DMS 273 (cell line): ENCODE measurements at regions not wholly inside any gene's neighbourhood (a gene's known extent, or its start where the extent isn't known, plus 50 kb on each side); places are given as distances from the start of the nearest gene placed in this dataset.

Source experiments
- DNase-seq: peaks from one replicate; lab custom pipeline; 2025; ENCODE audit not compliant: unreplicated experiment; lab: John Stamatoyannopoulos, UW

DNA sequence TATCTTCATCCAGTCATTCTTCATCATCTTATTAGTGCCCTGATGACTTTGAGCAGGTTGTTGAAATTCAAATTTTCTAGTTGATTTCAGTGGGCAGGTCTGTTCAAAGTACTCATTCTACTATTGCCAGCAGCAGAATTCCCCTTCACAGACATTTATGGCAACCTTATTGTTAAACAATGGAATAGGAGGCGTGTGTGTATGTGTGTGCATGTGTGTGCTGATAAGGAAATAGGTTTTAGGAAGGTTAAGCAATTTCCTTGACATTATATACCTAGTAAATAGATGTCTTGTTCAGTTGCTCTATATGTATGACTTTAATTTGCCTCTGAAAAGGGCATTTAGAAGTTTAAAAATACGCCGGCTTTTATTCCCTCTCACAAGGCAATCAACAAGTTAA is 601.4 kb upstream of the CA10 start:
- DNase-seq, result no peak

DNA sequence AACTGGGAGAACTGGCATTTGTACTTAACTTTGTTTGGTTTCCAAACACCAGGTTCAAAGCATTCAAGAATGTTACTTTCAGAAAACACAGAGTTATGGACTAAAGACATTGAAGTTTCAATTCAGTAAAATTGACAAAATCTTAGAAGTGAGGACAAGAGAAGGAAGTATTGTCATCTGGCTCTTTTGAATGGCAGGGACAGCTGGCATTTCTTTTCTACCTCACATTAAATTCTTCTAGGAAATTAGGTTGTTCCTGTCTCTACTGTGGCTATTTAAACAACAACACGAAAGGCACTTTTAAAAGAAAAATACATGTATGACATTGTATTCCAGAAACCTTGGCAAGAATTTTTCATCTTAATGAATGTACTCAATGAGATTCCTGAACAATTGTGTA is 600.0 kb upstream of the CA10 start:
- DNase-seq, result no peak

DNA sequence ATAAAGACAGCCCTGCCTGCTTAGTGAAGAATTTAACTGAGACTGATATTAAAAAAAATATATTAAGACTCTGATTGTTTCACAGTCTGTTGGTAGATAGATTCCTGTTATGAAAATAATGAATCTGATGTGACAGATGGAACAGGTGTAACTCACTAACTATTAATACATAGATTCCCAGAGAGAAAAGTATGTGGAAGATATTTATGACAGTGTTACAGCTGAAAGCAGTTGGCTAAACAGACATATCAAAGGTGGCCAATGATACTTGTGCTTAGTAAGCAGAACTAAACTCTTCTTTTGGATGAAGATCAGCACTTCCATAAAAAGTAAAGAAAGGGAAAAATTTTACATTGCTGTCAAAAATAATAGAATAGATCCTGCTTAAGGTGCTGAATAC is 598.2 kb upstream of the CA10 start:
- DNase-seq, result no peak

GRCh38 chr17:52754838-52755237 is 596.3 kb upstream of the CA10 start:
- DNase-seq, result no peak

- DNase-seq, result no peak
Measured at GRCh38 chr17:52751051-52751450, 592.5 kb upstream of the CA10 start.

- no peak for DNase-seq
Measured at GRCh38 chr17:52744179-52744578, 585.7 kb upstream of the CA10 start.

DNA sequence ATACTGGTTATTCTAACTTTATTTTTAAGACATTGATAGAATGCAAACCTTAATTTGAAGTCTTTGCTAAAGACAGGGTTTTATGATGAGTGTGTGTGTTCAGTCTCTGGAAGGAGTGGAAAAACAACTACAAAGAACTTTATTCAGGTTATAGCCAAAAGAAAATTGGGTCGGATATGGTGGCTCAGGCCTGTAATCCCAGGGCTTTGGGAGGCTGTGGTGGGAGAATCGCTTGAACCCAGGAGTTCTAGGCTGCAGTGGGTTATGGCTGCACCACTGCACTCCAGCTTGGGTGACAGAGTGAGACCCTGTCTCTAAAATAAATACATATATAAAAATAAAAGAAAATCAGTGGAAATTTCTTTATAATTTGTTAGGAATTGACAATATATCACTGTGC is 581.5 kb upstream of the CA10 start:
- no peak for DNase-seq

DNA sequence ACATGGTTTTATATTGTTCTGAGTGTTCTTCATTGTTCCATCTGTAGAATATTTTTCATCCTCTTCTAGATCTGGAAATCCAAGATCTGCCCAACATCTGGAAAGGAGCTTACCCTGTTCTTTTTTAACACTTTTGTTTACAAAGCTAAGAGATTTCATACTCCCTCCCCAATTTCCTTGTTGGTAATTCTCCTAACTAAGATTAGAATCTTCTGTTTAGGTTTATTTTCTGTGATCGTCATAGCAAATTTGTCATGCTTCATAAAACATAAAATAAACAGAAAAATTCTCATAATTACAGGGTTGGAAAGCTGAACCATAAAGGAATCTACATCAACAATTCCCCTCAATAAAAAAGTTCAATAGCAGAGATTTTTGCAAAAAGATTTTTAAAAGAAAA is 580.3 kb upstream of the CA10 start:
- no peak for DNase-seq

DNA sequence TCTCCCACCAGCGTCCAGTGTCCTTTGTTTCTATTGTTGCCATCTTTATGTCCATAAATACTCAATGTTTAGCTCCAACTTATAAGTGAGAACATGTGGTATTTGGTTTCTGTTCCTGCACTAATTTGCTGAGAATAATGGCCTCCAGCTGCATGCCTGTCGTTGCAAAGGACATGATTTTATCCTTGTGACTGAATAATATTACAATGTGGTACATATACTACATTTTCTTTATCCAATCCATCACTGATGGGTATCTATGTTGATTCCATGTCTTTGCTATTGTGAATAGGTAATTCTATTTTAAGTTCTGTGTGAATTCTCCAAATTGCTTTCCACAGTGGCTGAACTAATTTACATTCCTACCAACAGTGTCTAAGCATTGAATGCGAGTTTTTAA is 578.6 kb upstream of the CA10 start:
- DNase-seq, result no peak

DNA sequence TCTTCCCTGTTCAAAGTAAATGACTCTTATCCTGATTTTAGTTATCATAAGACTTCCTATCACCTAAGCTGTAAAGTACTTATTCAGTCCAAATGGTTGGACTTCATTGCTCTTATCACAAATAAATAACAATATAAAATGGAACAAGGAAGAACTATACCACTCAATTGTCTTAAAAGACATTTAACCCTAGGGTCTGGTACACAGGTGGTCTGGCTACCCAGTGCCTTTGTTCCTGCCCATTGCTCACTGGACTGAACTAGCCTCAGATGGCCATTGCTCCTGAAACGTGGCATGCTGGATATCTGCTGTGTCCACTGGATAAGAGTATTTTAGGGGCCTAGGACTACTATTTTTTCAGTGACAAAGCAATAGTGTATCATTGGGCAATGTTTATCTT is 574.3 kb upstream of the CA10 start:
- no peak for DNase-seq

- no peak for DNase-seq
Measured at GRCh38 chr17:52724578-52724977, 566.1 kb upstream of the CA10 start.

GRCh38 chr17:52721910-52722309 is 563.4 kb upstream of the CA10 start:
- DNase-seq, result no peak

DNA sequence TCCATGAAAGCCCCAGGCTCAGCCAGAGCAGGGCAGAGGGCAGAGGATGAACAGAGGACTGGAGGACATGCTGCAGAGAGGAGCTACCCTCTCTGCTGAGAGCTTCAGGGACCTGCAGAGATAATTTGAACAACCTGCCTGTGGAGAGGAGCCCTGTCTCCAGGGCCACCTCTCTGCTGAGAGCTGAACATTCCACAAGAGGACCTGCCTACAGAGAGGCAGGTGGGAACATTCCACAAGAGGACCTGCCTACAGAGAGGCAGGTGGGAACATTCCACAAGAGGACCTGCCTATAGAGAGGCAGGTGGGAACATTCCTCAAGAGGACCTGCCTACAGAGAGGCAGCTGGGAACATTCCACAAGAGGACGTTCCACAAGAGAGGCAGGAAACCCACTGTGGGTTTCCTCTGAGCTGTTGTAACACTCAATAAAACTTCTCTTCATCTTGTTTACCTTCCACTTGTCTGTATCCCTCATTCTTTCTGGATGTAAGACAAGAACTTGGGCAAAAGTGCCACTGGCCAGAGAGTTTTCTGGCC is 551.9 kb upstream of the CA10 start:
- DNase-seq, result no peak

- DNase-seq, result no peak
Measured at GRCh38 chr17:52709724-52710123, 551.2 kb upstream of the CA10 start.

GRCh38 chr17:52696362-52696761 is 537.8 kb upstream of the CA10 start:
- DNase-seq, result no peak

GRCh38 chr17:52686140-52686539 is 527.6 kb upstream of the CA10 start:
- no peak for DNase-seq

GRCh38 chr17:52681480-52681879 is 523.0 kb upstream of the CA10 start:
- no peak for DNase-seq

- DNase-seq, result no peak
Measured at GRCh38 chr17:52678211-52678610, 519.7 kb upstream of the CA10 start.

DNA sequence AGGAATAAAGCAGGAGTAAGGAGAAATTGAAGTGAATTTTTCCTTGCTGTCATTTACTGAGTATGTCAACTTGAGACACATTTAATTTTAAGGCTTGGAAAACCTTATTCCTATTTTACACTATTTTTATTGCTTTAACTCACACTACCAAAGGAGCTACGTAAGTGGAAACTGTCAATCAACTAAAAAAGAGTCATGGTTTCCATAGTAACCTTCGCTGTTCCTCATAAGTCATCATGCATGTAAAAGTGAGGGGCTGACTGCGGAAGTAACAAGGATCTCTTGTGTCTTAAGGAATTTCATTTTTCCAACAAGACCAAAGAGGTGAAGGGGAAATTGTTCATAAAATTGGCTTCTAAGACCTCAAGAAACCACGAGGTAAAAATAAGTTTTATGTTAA is 516.2 kb upstream of the CA10 start:
- DNase-seq, result no peak

GRCh38 chr17:52673791-52674190 is 515.3 kb upstream of the CA10 start:
- DNase-seq, result no peak

- DNase-seq, result no peak
Measured at GRCh38 chr17:52666264-52666663, 507.8 kb upstream of the CA10 start.

- no peak for DNase-seq
Measured at GRCh38 chr17:52660692-52661091, 502.2 kb upstream of the CA10 start.

- no peak for DNase-seq
Measured at GRCh38 chr17:52653014-52653413, 494.5 kb upstream of the CA10 start.

- no peak for DNase-seq
Measured at GRCh38 chr17:52648995-52649394, 490.5 kb upstream of the CA10 start.
